ENCODE measurements at regions not wholly inside any gene's neighbourhood (a gene's known extent, or its start where the extent isn't known, plus 50 kb on each side); places are given as distances from the start of the nearest gene placed in this dataset.

DNA sequence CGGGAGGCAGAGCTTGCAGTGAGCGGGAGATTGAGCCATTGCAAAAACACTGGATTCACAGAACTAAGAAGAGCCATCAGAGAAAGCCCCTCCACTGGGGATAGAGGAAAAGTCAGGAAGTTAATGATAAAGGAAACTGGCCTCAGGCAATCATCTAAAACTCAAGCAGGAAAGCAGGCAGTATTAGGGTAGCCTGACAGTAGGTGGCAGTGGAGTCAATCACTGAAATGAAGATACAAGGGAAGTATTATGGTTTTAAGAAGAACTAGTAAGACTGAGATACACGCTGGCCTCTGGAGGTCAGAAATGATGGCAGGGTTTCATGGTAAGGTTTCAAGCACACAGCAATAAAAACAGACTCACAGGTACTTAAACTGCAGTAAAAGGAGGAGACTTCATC, 578.3 kb downstream of the HACE1 start:
- Histone ChIP-seq H3K9me3 (ENCODE audit: insufficient read depth in 2 of 2, low read depth in 1 of 2, low read length in 1 of 2) (no peaks in the 10 kb centered on the region), H4K8ac (ENCODE audit: extremely low read depth, insufficient read depth, low read length) (no peak overlapping the region), H2BK120ac (replicated peaks; ENCODE audit: low read depth, low read length) (no peak overlapping the region), H2BK15ac (ENCODE audit: low read length) (no peak overlapping the region), H3K36me3 (ENCODE audit: control insufficient read depth in 2 of 4, insufficient read depth in 4 of 4, low read length in 3 of 4) (no peaks in the 10 kb centered on the region), H2AK5ac (ENCODE audit: low read depth, low read length) (no peak overlapping the region), H3K4me2 (ENCODE audit: insufficient read depth in 1 of 2, low read depth in 2 of 2, low read length in 2 of 2) (no peak overlapping the region), H4K91ac (replicated peaks; ENCODE audit: insufficient read length, low read length) (no peak overlapping the region), H2BK20ac (ENCODE audit: low read length) (no peak overlapping the region), H4K5ac (ENCODE audit: insufficient read length, low read depth, low read length) (no peak overlapping the region), H4K20me1 (replicated peaks in 1 of 2; ENCODE audit: control insufficient read depth in 1 of 2, insufficient read depth in 2 of 2, low read length in 2 of 2) (no peaks in the 10 kb centered on the region), H3K79me1 (ENCODE audit: low read depth, low read length) (no peaks in the 10 kb centered on the region), H3K79me2 (ENCODE audit: control insufficient read depth in 1 of 2, insufficient read depth in 2 of 2, low read length in 2 of 2) (no peaks in the 10 kb centered on the region), H3K14ac (ENCODE audit: insufficient read length) (no peak overlapping the region), H3K27ac (ENCODE audit: low read depth, low read length) (no peak overlapping the region), H3K23ac (ENCODE audit: insufficient read length) (no peak overlapping the region), H2BK12ac (ENCODE audit: low read depth, low read length) (no peak overlapping the region), H2BK5ac (ENCODE audit: low read depth, low read length) (no peak overlapping the region), H2AFZ (ENCODE audit: low read length) (no peak overlapping the region), H3K4me1 (replicated peaks in 1 of 4; ENCODE audit: control insufficient read depth in 3 of 4, insufficient read depth in 4 of 4, low read length in 3 of 4) (no peaks in the 10 kb centered on the region), H3K27me3 (replicated peaks in 1 of 4; ENCODE audit: control insufficient read depth in 3 of 4, extremely low read depth in 1 of 4, insufficient read depth in 3 of 4, low read length in 3 of 4) (peaks cover 0 to 2% (median 0%) of the 10 kb centered on the region in 4 experiments; a peak in 1 of 7 replicates), H3K9ac (replicated peaks in 1 of 4; ENCODE audit: extremely low read depth in 1 of 4, low read depth in 3 of 4, low read length in 3 of 4) (no peak overlapping the region), H3K4me3 (ENCODE audit: extremely low read depth in 1 of 4, insufficient read depth in 2 of 4, low read depth in 3 of 4, low read length in 4 of 4) (no peak overlapping the region), H3K4ac (replicated peaks; ENCODE audit: insufficient read length, low read depth, low read length) (no peak overlapping the region), H3K23me2 (ENCODE audit: low read depth, low read length) (no peaks in the 10 kb centered on the region), H3K56ac (replicated peaks; ENCODE audit: insufficient read length, low read depth, low read length) (no peak overlapping the region), H3K18ac (ENCODE audit: extremely low read depth, low read length) (no peak overlapping the region)
- TF ChIP-seq HDAC2 (IDR thresholded peaks at IDR 0.05; ENCODE audit: borderline replicate concordance in 1 of 2, low read depth in 2 of 2, low read length in 2 of 2) (no peak), CTCF (IDR thresholded peaks at IDR 0.05; ENCODE audit: control extremely low read depth in 1 of 3, insufficient read depth in 1 of 3, low read depth in 1 of 3, low read length in 3 of 3) (peak in 2 of 3 experiments; percentile 36 to 62; a peak in 2 of 4 replicates), RAD21 (IDR thresholded peaks at IDR 0.05 in 1 of 2, conservative IDR thresholded peaks at IDR 0.05 in 1 of 2; ENCODE audit: low read depth in 2 of 2, low read length in 2 of 2) (peak; percentile 64 to 68), KDM1A (IDR thresholded peaks at IDR 0.05; ENCODE audit: borderline replicate concordance, low read length) (no peak)
- POLR2A ChIA-PET (ENCODE audit: partially characterized antibody), result no interaction called here
- DNase-seq (ENCODE audit: low read depth in 1 of 2, low spot score in 2 of 2) (peak; percentile 10 to 49), FAIRE-seq (peak; percentile 85)
- CTCF ChIA-PET (ENCODE audit: partially characterized antibody), result interaction anchor here (0.8 kb wide), 1 partner anchor 11 kb away, joined by 4 read pairs; no protein-coding TSS in a partner anchor
- WGBS, 2 experiments (ENCODE audit: extremely low coverage in 1 of 2, insufficient coverage in 1 of 2, insufficient read length in 1 of 2, insufficient replicate concordance in 2 of 2, low coverage in 1 of 2, low lambda C conversion rate in 2 of 2, missing lambda C conversion rate in 1 of 2), result 82% methylated on average over 3 of the region's 3 CpGs; no CpG with 5 or more reads in 1 of the 2 experiments

Measured in H1 (cell line).